GM19372 (cell line): ENCODE measurements at regions not wholly inside any gene's neighbourhood (a gene's known extent, or its start where the extent isn't known, plus 50 kb on each side); places are given as distances from the start of the nearest gene placed in this dataset.

ENCODE experiments used
- ATAC-seq: cut with Tn5 transposase; IDR thresholded peaks from one replicate; pipeline ENCODE4 v1.9.1; 2021; ENCODE audit warnings: mild to moderate bottlenecking, low read depth, moderate library complexity; ENCODE audit not compliant: unreplicated experiment

- no peak for ATAC-seq
These were observed 86.3 kb upstream of the PHLPP1 start for GRCh38 chr18:62629031-62629430.

- ATAC-seq: no peak
These were observed 84.2 kb upstream of the PHLPP1 start for GRCh38 chr18:62631173-62631572.

- no peak for ATAC-seq
These were observed 82.4 kb upstream of the PHLPP1 start for GRCh38 chr18:62632788-62633455.

- ATAC-seq: no peak
These were observed 80.9 kb upstream of the PHLPP1 start for GRCh38 chr18:62634458-62634857.

GRCh38 chr18:62634979-62635630 is 80.2 kb upstream of the PHLPP1 start:
- no peak for ATAC-seq

GRCh38 chr18:62637403-62637802 is 77.9 kb upstream of the PHLPP1 start:
- no peak for ATAC-seq

- ATAC-seq: peak; percentile 79
These were observed 77.3 kb upstream of the PHLPP1 start for GRCh38 chr18:62637807-62638687.

- no peak for ATAC-seq
These were observed 72.2 kb upstream of the PHLPP1 start for GRCh38 chr18:62643181-62643580.

- no peak for ATAC-seq
These were observed 70.6 kb upstream of the PHLPP1 start for GRCh38 chr18:62644773-62645172.

- ATAC-seq: no peak
These were observed 68.2 kb upstream of the PHLPP1 start for GRCh38 chr18:62647179-62647578.

GRCh38 chr18:62648045-62648678 is 67.2 kb upstream of the PHLPP1 start:
- no peak for ATAC-seq

- peak; percentile 45 for ATAC-seq
These were observed 63.9 kb upstream of the PHLPP1 start for GRCh38 chr18:62651276-62652056.

GRCh38 chr18:62652057-62652629 is 63.2 kb upstream of the PHLPP1 start:
- peak; percentile 68 for ATAC-seq

- ATAC-seq: no peak
These were observed 59.7 kb upstream of the PHLPP1 start for GRCh38 chr18:62655520-62656219.

GRCh38 chr18:62658028-62658427 is 57.3 kb upstream of the PHLPP1 start:
- ATAC-seq: no peak

GRCh38 chr18:62659698-62660097 is 55.6 kb upstream of the PHLPP1 start:
- no peak for ATAC-seq

GRCh38 chr18:62660691-62661090 is 54.6 kb upstream of the PHLPP1 start:
- no peak for ATAC-seq

- peak; percentile 81 for ATAC-seq
These were observed 51.5 kb upstream of the PHLPP1 start for GRCh38 chr18:62663731-62664336.

- ATAC-seq: no peak
These were observed 50.9 kb upstream of the PHLPP1 start for GRCh38 chr18:62664414-62664813.
